Chondrocyte (in vitro differentiated cells): ENCODE measurements at regions not wholly inside any gene's neighbourhood (a gene's known extent, or its start where the extent isn't known, plus 50 kb on each side); places are given as distances from the start of the nearest gene placed in this dataset.
"Not testable (repeated sequence)": the region's sequence is repeated elsewhere in the genome, so short reads cannot be mapped to it uniquely, and the experiment has no call there.

Experiments used
- DNase-seq: peaks from one replicate; pipeline ENCODE4 v3.0.0; 2021; ENCODE audit warnings: mixed read lengths, low spot score
- H3K27ac Mint-ChIP-seq: one replicate; pipeline ENCODE4 v1.8.0; 2021; ENCODE audit warnings: mild to moderate bottlenecking, moderate library complexity, mixed read lengths; ENCODE audit not compliant: unreplicated experiment
- H3K27me3 Mint-ChIP-seq: 2 replicates; pipeline ENCODE4 v1.8.0; 2021; ENCODE audit warnings: low read depth, mixed read lengths
- H3K36me3 Mint-ChIP-seq: 2 replicates; pipeline ENCODE4 v1.8.0; 2021; ENCODE audit warnings: low read depth, mixed read lengths
- H3K4me1 Mint-ChIP-seq: 2 replicates; pipeline ENCODE4 v1.8.0; 2021; ENCODE audit warnings: low read depth, mild to moderate bottlenecking, mixed read lengths
- H3K4me3 Mint-ChIP-seq: one replicate; pipeline ENCODE4 v1.8.0; 2021; ENCODE audit warnings: mild to moderate bottlenecking, moderate library complexity, mixed read lengths; ENCODE audit not compliant: unreplicated experiment
- H3K9me3 Mint-ChIP-seq: 2 replicates; pipeline ENCODE4 v1.8.0; 2021; ENCODE audit warnings: low read depth, mixed read lengths
- CTCF ChIP-seq: fragments of 200-600 bp; sonication (generic); IDR thresholded peaks from 2 replicates; pipeline ENCODE4 v1.5.0; 2021; ENCODE audit warnings: antibody characterized with exemption, mild to moderate bottlenecking, moderate library complexity

GRCh38 chr20:48371211-48371610 is 456.6 kb downstream of the PREX1 start:
- no peaks in the 10 kb centered on the region for H3K36me3 Mint-ChIP-seq
- H3K27ac Mint-ChIP-seq, result no peak overlapping the region
- no peak overlapping the region for H3K4me3 Mint-ChIP-seq
- DNase-seq, result no peak
- no peak for TF ChIP-seq CTCF
- H3K4me1 Mint-ChIP-seq, result peaks cover 25% of the 10 kb centered on the region
- H3K27me3 Mint-ChIP-seq, result peaks cover 14% of the 10 kb centered on the region
- H3K9me3 Mint-ChIP-seq, result peaks cover 4% of the 10 kb centered on the region

GRCh38 chr20:48368580-48369021 is 459.2 kb downstream of the PREX1 start:
- not testable (repeated sequence) for DNase-seq, H3K36me3 Mint-ChIP-seq, H3K27ac Mint-ChIP-seq, H3K4me1 Mint-ChIP-seq, H3K9me3 Mint-ChIP-seq, H3K4me3 Mint-ChIP-seq
- H3K27me3 Mint-ChIP-seq, result peaks cover 16% of the 10 kb centered on the region

- H3K27ac Mint-ChIP-seq, H3K36me3 Mint-ChIP-seq, H3K4me3 Mint-ChIP-seq, H3K9me3 Mint-ChIP-seq, H3K4me1 Mint-ChIP-seq, DNase-seq: not testable (repeated sequence)
- H3K27me3 Mint-ChIP-seq, result peaks cover 16% of the 10 kb centered on the region
These were observed 460.0 kb downstream of the PREX1 start for GRCh38 chr20:48367541-48368358.

GRCh38 chr20:48366230-48366629 is 461.6 kb downstream of the PREX1 start:
- DNase-seq, result no peak
- Mint-ChIP-seq H3K36me3 (peaks cover 3% of the 10 kb centered on the region), H3K4me3 (no peak overlapping the region), H3K9me3 (peaks cover 8% of the 10 kb centered on the region), H3K4me1 (peaks cover 3% of the 10 kb centered on the region), H3K27ac (no peak overlapping the region), H3K27me3 (peaks cover 21% of the 10 kb centered on the region)
- TF ChIP-seq CTCF, result no peak

- peaks cover 3% of the 10 kb centered on the region for H3K4me1 Mint-ChIP-seq
- peaks cover 8% of the 10 kb centered on the region for H3K9me3 Mint-ChIP-seq
- H3K27ac Mint-ChIP-seq, result no peak overlapping the region
These were observed 462.9 kb downstream of the PREX1 start for GRCh38 chr20:48364688-48365421.

More at GRCh38 chr20:48364688-48365421, 462.9 kb downstream of the PREX1 start:
- no peak for TF ChIP-seq CTCF
- Mint-ChIP-seq H3K36me3 (peaks cover 3% of the 10 kb centered on the region), H3K4me3 (no peak overlapping the region), H3K27me3 (peaks cover 26% of the 10 kb centered on the region)
- DNase-seq, result no peak
